Heart left ventricle (tissue), 16 donors: ENCODE measurements at regions not wholly inside any gene's neighbourhood (a gene's known extent, or its start where the extent isn't known, plus 50 kb on each side); places are given as distances from the start of the nearest gene placed in this dataset.
"Not testable (repeated sequence)": the region's sequence is repeated elsewhere in the genome, so short reads cannot be mapped to it uniquely, and the experiment has no call there.

Experiments used
- ATAC-seq, 4 donors: fragments of 200-7000 bp; cut with Tn5 transposase; one replicate each; pipeline ENCODE4 v1.9.1; 2020 to 2022; ENCODE audit warnings: moderate library complexity in 4 of 4, mild to moderate bottlenecking in 3 of 4, moderate number of reproducible peaks in 1 of 4
- DNase-seq, 5 donors: peaks; one replicate each; pipeline ENCODE4 v3.0.0-alpha.2; 2020
- H3K27ac ChIP-seq, 12 donors: fragments of 200-600 bp; sonication (generic) in 4 of 12; one replicate each; pipeline versions ENCODE4 v1.5.0 to v1.8.0; 2016 to 2022; ENCODE audit warnings: mild to moderate bottlenecking in 2 of 12
- H3K27me3 ChIP-seq, 9 donors: fragments of 200-600 bp; sonication (generic) in 2 of 9; one replicate each; pipeline versions ENCODE4 v1.5.1 to v1.8.0; 2016 to 2022; ENCODE audit warnings: mild to moderate bottlenecking in 3 of 9
- H3K36me3 ChIP-seq, 9 donors: fragments of 200-600 bp; sonication (generic) in 2 of 9; one replicate each; pipeline versions ENCODE4 v1.5.0 to v1.8.0; 2018 to 2022; ENCODE audit warnings: mild to moderate bottlenecking in 2 of 9
- H3K4me1 ChIP-seq, 12 donors: fragments of 200-600 bp; sonication (generic) in 4 of 12; one replicate each; pipeline versions ENCODE4 v1.5.0 to v1.8.0; 2016 to 2022; ENCODE audit warnings: mild to moderate bottlenecking in 3 of 12
- H3K4me3 ChIP-seq, 12 donors: fragments of 200-600 bp; sonication (generic) in 4 of 12; one replicate each; pipeline versions ENCODE4 v1.5.0 to v1.8.0; 2017 to 2022; ENCODE audit warnings: mild to moderate bottlenecking in 9 of 12, moderate library complexity in 4 of 12
- H3K9me3 ChIP-seq, 12 donors: fragments of 200-600 bp; sonication (generic) in 4 of 12; one replicate each; pipeline versions ENCODE4 v1.5.0 to v1.8.0; 2016 to 2022; ENCODE audit warnings: mild to moderate bottlenecking in 1 of 12
- POLR2A ChIP-seq, 2 donors: fragments of 450-650 bp; IDR thresholded peaks; one replicate each; pipeline ENCODE4 v1.6.1; 2017; ENCODE audit warnings: antibody characterized with exemption in 2 of 2, mild to moderate bottlenecking in 2 of 2, moderate library complexity in 2 of 2
- WGBS, 4 donors: extraction: QIAGEN DNeasy Blood & Tissue Kit in 2 of 4; methylation state at CpG; one replicate each; pipeline versions ENCODE4 v1.1.5 to v1.1.7; 2013 to 2018; 5-methylcytosine and 5-hydroxymethylcytosine counted together
- intact Hi-C, 10 donors: fragments of 100-400 bp; cut with DNase I; formaldehyde crosslinking; loops; one replicate each; pipeline versions ENCODE4 v1.11.1 to v1.14.2; 2022
- TF ChIP-seq, protein P1 (sequence below), 12 donors: fragments of 200-600 bp; sonication (generic) in 4 of 12; IDR thresholded peaks; one replicate each; pipeline versions ENCODE4 v1.5.0 to v1.8.0; 2018 to 2022; ENCODE audit warnings: antibody characterized with exemption in 12 of 12, mild to moderate bottlenecking in 5 of 12
- donor health status: ischemic (EF 13 %, LVEDD 7.1; RV severe dilation, severe dysfunction).
- donor health status: healthy with polysubstance abuse.
- donor health status: DM: no; HTN: yes; CAD: no.
- donor health status: DM: no; HTN: no; CAD: no.
- donor health status: ischemic (EF 25% LVEDD 6.9; RV normal size, moderate dysfunction).
- donor health status: ischemic (EF 25% LVEDD 5.7; RV mildly dilated, moderate dysfunction).
- donor health status: healthy.
- donor health status: DM: yes; HTN: yes; CAD: no.
- donor health status: ischemic (EF 35%, LVEDD 5.7; RV mildly dilated, moderate dysfunction).
- donor health status: nonischemic (EF 11% LVEDD 7.7; RV severe dilation, severe dysfunction).
- donor health status: DM: yes; HTN: yes; CAD: no.
- donor health status: PGD.
- donor health status: ischemic (EF 29% LVEDD 5.4; RV normal size, mild dysfunction).
- donor health status: nonischemic (EF 23%, LVEDD 6.1; RV moderate dilation, normal function).

- WGBS, 4 donors: 50 to 60% (median 55%) methylated on average over 3 of the region's 3 CpGs
- DNase-seq (no peak), ATAC-seq (no peak)
- no peaks in the 10 kb centered on the region for H3K9me3 ChIP-seq
- no peak overlapping the region for H3K27ac ChIP-seq
- no peaks in the 10 kb centered on the region for H3K4me1 ChIP-seq
- no peaks in the 10 kb centered on the region for H3K36me3 ChIP-seq
- TF ChIP-seq, protein P1, sequence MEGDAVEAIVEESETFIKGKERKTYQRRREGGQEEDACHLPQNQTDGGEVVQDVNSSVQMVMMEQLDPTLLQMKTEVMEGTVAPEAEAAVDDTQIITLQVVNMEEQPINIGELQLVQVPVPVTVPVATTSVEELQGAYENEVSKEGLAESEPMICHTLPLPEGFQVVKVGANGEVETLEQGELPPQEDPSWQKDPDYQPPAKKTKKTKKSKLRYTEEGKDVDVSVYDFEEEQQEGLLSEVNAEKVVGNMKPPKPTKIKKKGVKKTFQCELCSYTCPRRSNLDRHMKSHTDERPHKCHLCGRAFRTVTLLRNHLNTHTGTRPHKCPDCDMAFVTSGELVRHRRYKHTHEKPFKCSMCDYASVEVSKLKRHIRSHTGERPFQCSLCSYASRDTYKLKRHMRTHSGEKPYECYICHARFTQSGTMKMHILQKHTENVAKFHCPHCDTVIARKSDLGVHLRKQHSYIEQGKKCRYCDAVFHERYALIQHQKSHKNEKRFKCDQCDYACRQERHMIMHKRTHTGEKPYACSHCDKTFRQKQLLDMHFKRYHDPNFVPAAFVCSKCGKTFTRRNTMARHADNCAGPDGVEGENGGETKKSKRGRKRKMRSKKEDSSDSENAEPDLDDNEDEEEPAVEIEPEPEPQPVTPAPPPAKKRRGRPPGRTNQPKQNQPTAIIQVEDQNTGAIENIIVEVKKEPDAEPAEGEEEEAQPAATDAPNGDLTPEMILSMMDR (IDR thresholded peaks at IDR 0.05): no peak
- TF ChIP-seq POLR2A (IDR thresholded peaks at IDR 0.05): no peak
- no peak overlapping the region for H3K4me3 ChIP-seq
- H3K27me3 ChIP-seq: peaks cover 0 to 6% (median 0%) of the 10 kb centered on the region in 9 donors
- intact Hi-C loops: no loop called here
Measured at GRCh38 chr17:14579716-14580115, 278.8 kb downstream of the HS3ST3B1 start.

DNA sequence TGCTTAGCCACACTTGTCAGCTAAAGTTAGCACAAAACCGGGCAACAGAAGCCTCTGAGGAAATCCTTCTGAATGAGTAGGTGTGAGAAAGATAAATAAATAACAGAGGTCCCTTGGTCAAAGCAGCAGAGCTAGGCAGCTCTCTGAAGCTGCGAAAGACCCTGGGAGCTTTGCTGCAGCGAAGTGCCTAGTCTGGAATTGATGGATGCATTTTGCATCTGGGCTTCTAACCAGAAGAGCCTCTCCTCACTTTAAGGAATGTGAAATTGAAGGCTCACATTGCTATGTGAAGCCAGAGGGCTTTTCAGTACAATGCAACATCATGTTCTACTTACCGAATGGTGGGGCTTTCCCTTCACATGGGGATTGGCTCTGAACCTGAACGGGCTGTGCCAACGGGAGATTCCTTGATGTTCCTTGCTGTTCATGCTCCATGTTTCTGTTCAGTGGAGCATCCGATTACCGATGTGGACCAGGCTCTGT, 274.6 kb downstream of the HS3ST3B1 start:
- Histone ChIP-seq H3K36me3 (no peaks in the 10 kb centered on the region), H3K27ac (no peak overlapping the region), H3K27me3 (peaks cover 0 to 15% (median 0%) of the 10 kb centered on the region in 9 donors), H3K4me3 (no peak overlapping the region), H3K4me1 (no peaks in the 10 kb centered on the region), H3K9me3 (no peaks in the 10 kb centered on the region)
- WGBS, 4 donors: 41 to 54% (median 46%) methylated on average over 8 of the region's 8 CpGs
- TF ChIP-seq, protein P1 (IDR thresholded peaks at IDR 0.05): no peak
- TF ChIP-seq POLR2A (IDR thresholded peaks at IDR 0.05): no peak
- intact Hi-C loops: no loop called here
- ATAC-seq (no peak), DNase-seq (no peak)

GRCh38 chr17:14560325-14560724, 259.4 kb downstream of the HS3ST3B1 start:
- intact Hi-C loops, H3K36me3 ChIP-seq, H3K9me3 ChIP-seq, ATAC-seq, H3K4me3 ChIP-seq, DNase-seq, H3K27ac ChIP-seq, H3K27me3 ChIP-seq, H3K4me1 ChIP-seq: not testable (repeated sequence)
- 84 to 97% (median 92%) methylated on average over 8 of the region's 8 CpGs for WGBS, 4 donors

- ATAC-seq (no peak), DNase-seq (no peak)
- TF ChIP-seq, protein P1 (IDR thresholded peaks at IDR 0.05): no peak
- no peak for TF ChIP-seq POLR2A (IDR thresholded peaks at IDR 0.05)
- Histone ChIP-seq H3K4me1 (no peaks in the 10 kb centered on the region), H3K9me3 (no peaks in the 10 kb centered on the region), H3K36me3 (no peaks in the 10 kb centered on the region), H3K4me3 (no peak overlapping the region), H3K27me3 (peaks cover 0 to 2% (median 0%) of the 10 kb centered on the region in 9 donors), H3K27ac (no peak overlapping the region)
- intact Hi-C loops: no loop called here
- WGBS, 4 donors: 45 to 63% (median 51%) methylated on average over 10 of the region's 10 CpGs
Measured at GRCh38 chr17:14559264-14560119, 258.6 kb downstream of the HS3ST3B1 start.
